Adipocyte (in vitro differentiated cells): ENCODE measurements at regions not wholly inside any gene's neighbourhood (a gene's known extent, or its start where the extent isn't known, plus 50 kb on each side); places are given as distances from the start of the nearest gene placed in this dataset.

Experiments used
- DNase-seq: peaks from one replicate; pipeline ENCODE4 v3.0.0-alpha.2; 2015; ENCODE audit warnings: low read depth
- H3K27me3 ChIP-seq: replicated peaks from 2 replicates; pipeline ENCODE4 v1.7.0; 2013; ENCODE audit warnings: mild to moderate bottlenecking, low read length, moderate library complexity; ENCODE audit not compliant: control insufficient read depth, insufficient read depth
- H3K36me3 ChIP-seq: 2 replicates; pipeline ENCODE4 v1.7.0; 2013; ENCODE audit warnings: low read length, mild to moderate bottlenecking, moderate library complexity; ENCODE audit not compliant: control insufficient read depth, insufficient read depth, severe bottlenecking
- H3K4me1 ChIP-seq: 2 replicates; pipeline ENCODE4 v1.7.0; 2013; ENCODE audit warnings: mild to moderate bottlenecking, low read length, moderate library complexity; ENCODE audit not compliant: control insufficient read depth, insufficient read depth
- H3K4me3 ChIP-seq: 2 replicates; pipeline ENCODE4 v1.7.0; 2013; ENCODE audit warnings: mild to moderate bottlenecking, low read length, moderate library complexity
- H3K9ac ChIP-seq: 2 replicates; pipeline ENCODE4 v1.7.0; 2013; ENCODE audit warnings: mild to moderate bottlenecking, low read length, moderate library complexity
- H3K9me3 ChIP-seq: 2 replicates; pipeline ENCODE4 v1.7.0; 2013; ENCODE audit warnings: mild to moderate bottlenecking, low read length, moderate library complexity; ENCODE audit not compliant: control insufficient read depth

DNA sequence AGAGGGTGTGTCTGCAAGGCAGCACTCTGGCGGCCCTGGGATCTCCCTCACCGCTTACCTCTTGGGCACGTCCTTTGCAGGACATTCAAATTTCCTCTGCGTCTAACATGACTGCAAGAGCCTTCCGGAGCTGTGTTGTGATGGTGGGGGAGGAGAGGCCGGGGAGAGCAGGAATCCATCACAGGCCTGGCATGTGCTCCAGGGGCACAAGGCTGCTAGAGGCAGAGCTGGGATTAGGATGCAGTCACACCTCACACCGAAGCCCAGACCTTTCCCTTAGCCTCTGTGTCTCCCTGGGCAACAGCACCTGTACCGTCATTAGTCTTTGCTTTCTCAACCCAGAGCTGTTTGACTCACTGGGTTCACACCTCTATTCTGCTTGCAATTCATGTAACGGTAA is 111.3 kb downstream of the CMPK2 start:
- H3K27me3 ChIP-seq = peaks cover 23% of the 10 kb centered on the region
- no peak overlapping the region for H3K4me3 ChIP-seq
- no peak overlapping the region for H3K9ac ChIP-seq
- no peaks in the 10 kb centered on the region for H3K36me3 ChIP-seq
- DNase-seq = no peak
- H3K4me1 ChIP-seq = no peaks in the 10 kb centered on the region
- H3K9me3 ChIP-seq = no peaks in the 10 kb centered on the region

DNA sequence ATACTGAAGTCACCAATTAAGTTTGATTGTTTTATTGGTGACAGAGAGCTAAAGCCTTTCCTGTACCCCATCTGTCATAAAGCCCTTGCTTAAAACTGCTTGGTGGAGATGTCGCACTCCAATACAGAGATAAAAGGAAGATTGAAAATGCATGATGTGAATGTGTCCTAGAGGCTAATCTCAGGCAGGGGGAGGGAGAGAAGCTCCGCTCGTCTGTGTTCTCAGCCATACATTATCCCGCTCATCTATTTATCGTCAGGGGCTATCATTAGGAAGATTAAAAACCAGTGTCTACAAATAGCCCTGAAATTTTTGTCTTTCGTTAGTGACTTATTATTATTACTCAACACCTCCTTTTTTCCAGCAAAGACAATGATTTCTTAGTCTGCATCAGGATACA is 110.3 kb downstream of the CMPK2 start:
- no peaks in the 10 kb centered on the region for H3K9me3 ChIP-seq
- H3K4me3 ChIP-seq = no peak overlapping the region
- H3K9ac ChIP-seq = no peak overlapping the region
- no peaks in the 10 kb centered on the region for H3K4me1 ChIP-seq
- peaks cover 21% of the 10 kb centered on the region for H3K27me3 ChIP-seq
- H3K36me3 ChIP-seq = no peaks in the 10 kb centered on the region
- DNase-seq = no peak

DNA sequence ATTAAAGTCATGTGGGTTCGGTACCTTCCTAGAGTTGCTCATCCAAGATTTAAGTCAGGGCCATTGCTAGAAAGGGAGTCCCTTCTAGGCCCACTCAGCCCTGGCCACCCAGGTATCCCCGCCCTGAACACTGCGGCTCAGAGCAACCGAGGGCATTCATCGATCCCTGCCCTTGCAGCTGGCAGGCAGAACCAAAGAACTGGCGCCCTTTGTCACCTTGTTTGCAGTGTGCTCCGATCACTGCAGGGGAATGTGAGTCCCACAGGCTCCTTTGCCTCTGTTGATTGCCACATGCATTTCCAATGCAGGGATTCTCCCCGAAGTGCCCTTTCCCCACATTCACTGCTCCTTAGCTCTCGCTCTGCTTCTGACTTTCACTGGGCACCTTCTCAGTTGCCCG is 108.5 kb downstream of the CMPK2 start:
- Histone ChIP-seq H3K9me3 (no peaks in the 10 kb centered on the region), H3K4me1 (no peaks in the 10 kb centered on the region), H3K4me3 (no peak overlapping the region), H3K9ac (no peak overlapping the region), H3K36me3 (no peaks in the 10 kb centered on the region), H3K27me3 (peaks cover 12% of the 10 kb centered on the region)
- no peak for DNase-seq

DNA sequence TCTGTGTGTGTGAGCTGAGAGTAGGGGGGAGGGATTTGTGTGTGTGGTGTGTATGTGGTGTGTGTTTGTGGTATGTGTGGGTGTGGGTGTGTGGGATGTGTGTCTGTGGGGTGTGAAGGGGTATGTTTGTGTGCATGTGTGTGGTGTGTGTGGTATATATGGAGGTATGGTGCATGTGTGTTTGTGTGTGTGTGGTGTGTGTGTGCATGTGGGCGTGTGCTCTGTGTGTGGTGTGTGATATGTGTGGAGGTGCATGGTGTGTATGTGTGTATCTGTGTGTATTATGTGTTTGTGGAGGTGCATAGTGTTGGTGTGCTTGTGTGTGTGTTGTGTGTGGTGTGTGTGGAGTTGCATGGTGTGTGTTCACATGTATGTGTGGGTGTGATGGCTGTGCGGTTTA is 106.0 kb downstream of the CMPK2 start:
- Histone ChIP-seq H3K4me3 (no peak overlapping the region), H3K9ac (no peak overlapping the region), H3K4me1 (no peaks in the 10 kb centered on the region), H3K36me3 (no peaks in the 10 kb centered on the region), H3K9me3 (no peaks in the 10 kb centered on the region), H3K27me3 (peaks cover 6% of the 10 kb centered on the region)
- no peak for DNase-seq

DNA sequence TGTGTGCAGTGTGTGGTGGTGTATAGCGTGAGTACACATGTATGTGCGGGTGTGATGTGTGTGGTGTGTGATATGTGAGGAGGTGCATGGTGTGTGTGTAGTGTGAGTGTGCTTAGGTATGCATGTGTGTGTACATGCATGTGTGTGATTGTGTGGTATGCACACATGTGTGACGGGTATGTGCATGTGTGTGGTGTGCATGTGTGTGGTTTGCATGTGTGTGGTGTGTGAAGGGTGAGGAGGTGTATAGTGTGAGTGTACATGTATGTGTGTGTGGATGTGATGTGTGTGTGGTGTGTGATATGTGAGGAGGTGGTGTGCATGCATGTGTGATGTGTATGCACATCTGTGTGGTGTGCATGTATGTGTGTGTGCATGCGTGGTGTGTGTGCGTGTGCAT is 105.6 kb downstream of the CMPK2 start:
- Histone ChIP-seq H3K27me3 (peaks cover 6% of the 10 kb centered on the region), H3K4me3 (no peak overlapping the region), H3K9me3 (no peaks in the 10 kb centered on the region), H3K4me1 (no peaks in the 10 kb centered on the region), H3K9ac (no peak overlapping the region), H3K36me3 (no peaks in the 10 kb centered on the region)
- no peak for DNase-seq

DNA sequence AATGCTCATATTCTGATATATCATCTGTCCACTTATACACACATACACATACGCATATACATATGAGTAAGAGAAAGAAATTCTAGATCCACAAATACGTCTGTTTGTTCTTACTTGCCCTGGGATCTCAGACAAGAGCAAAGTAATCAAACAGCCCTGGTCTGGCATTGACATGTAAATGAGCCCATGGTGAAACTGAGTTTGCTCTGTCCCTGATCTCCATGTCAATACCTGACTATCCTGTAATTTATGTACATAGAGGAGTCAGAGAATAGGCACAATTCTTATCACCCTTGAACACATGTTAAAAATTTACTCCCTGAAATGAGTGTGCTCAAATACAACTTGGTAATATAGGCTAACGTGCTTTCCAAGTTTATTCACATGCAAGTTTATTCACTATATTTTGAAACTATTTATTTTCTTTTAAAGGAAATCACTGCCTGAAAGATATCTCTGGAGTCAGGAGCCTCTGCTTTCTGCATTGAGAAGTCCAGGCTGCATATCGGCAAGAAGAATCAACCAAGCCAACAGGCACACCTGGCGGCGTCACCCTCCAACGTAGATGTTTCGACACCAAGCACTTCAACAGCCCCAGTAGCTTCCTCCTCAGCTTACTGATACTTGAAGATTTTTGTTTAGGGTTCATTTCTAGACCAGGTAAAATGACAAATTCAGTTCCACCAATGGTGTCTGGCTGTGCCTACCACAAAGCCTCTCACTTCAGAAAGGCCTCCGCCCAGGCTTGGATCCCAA is 100.6 kb downstream of the CMPK2 start:
- Histone ChIP-seq H3K27me3 (peaks cover 6% of the 10 kb centered on the region), H3K4me3 (no peak overlapping the region), H3K9ac (no peak overlapping the region), H3K4me1 (no peaks in the 10 kb centered on the region), H3K36me3 (no peaks in the 10 kb centered on the region), H3K9me3 (no peaks in the 10 kb centered on the region)
- DNase-seq = no peak

DNA sequence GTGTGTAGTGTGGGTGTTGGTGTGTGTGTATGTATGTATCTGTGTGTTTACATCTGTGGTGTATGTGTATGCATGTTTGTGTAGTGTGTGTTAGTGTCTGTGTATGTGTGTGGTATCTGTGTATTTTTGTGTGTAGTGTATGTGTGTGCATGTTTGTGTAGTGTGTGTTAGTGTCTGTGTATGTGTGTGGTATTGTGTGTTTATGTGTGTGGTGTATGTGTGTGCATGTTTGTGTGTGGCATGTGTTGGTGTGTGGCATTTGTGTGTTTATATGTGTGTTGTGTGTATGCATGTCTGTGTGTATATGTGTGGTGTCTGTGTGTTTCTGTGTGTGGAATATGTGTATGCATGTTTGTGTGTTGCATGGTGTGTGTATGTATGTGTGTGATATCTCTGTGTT is 96.4 kb downstream of the CMPK2 start:
- Histone ChIP-seq H3K4me1 (no peaks in the 10 kb centered on the region), H3K9ac (no peak overlapping the region), H3K27me3 (peaks cover 12% of the 10 kb centered on the region), H3K36me3 (no peaks in the 10 kb centered on the region), H3K9me3 (no peaks in the 10 kb centered on the region), H3K4me3 (no peak overlapping the region)
- no peak for DNase-seq

DNA sequence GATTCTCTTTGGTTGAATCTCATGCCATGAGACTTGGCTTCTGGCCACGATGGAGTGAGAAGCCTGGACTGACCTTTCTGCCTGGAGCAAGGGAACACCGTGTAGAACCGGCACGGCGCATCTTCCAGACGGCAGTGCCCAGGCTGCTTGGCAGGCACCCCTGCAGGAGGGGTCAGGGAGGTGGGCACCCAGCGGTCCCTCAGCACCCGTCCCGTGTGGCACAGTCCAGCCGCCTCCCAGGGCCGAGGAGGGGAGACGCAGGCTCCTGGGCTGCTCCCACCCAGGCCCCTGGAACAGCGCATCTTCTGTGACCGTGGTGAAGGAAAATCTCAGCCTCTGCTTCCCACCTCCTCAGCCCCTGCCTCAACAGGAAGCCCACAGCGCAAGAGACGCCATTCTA is 95.7 kb downstream of the CMPK2 start:
- H3K4me1 ChIP-seq = no peaks in the 10 kb centered on the region
- no peaks in the 10 kb centered on the region for H3K36me3 ChIP-seq
- no peak for DNase-seq
- H3K9ac ChIP-seq = no peak overlapping the region
- no peaks in the 10 kb centered on the region for H3K9me3 ChIP-seq
- H3K27me3 ChIP-seq = peaks cover 9% of the 10 kb centered on the region
- no peak overlapping the region for H3K4me3 ChIP-seq

DNA sequence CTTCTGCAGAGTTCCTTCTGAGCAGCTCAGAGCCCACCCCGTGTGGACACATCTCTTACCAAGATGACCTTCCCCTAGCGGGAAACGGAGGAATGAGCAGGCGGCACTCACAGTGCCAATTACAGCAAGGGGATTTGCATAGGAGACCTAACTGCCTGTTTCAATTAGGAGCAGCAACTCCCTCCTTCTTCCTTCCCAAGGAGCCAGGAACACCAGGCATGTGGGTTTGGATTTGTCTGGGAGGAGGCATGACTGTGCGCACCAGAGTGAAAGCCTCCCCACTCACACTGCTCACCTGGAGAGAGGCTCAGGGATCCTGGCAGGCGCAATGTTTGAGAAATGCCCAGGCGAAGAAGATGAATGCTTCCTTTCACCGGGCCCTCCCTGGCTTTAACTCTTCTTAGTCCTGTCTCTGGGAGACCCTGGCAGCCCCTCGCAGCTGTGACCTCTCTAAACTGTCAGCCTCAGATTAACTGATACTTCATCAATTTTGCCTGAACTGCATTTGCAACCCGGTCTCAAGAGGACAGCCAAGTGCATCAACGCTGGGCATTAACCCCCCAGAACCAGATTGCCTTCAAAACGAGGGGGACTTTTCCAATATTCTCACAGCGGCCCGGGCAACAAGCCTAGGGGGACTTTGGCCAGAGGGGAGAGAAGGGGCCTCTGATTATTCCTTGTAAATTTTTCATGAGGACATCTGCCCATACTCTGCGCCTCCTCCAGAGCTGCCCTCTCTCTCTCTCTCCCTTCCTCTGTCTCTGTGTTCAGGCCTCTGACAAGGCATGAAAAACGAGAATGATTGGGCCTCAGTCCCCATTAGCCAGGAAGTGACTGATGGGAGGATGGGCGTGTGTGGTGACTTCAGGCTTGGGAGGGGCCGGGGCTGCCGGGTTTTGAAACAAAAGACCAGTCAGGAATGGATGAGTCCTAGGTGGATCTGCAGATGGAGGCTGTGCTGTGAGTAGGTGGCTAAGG is 93.8 kb downstream of the CMPK2 start:
- Histone ChIP-seq H3K36me3 (no peaks in the 10 kb centered on the region), H3K9ac (no peak overlapping the region), H3K9me3 (no peaks in the 10 kb centered on the region), H3K27me3 (peaks cover 9% of the 10 kb centered on the region), H3K4me3 (no peak overlapping the region), H3K4me1 (no peaks in the 10 kb centered on the region)
- no peak for DNase-seq

DNA sequence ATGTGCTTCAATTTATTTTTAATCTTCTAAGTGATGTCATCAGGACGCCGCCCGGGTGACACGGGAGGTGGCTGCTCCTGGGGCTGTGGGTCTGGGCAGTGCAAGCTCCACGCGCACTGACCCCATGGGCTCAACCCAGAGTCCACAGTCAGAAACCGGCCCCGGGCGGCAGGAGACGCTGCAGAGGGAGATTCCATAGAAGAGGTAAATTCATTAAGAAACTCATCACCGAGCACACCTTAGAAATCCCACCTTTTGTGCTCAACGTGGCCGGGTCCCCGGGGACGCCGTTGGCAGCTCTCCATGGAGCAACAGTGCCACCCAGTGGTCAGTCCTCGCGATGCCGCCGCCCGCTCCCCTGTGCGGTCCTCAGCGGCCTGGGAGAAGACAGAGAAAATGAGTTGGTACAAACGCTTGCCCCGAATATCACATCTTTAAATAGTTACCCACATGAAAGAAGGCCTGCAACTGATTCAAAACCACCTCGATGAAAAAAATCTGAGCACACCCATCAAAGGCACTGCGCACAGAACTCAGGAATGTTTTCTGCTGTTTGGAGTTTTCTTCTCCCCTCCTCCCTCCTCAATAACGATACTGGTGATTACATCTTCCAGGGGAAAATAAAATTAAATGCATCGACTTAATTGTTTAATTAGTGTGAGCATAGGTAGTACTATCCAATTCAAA is 92.6 kb downstream of the CMPK2 start:
- DNase-seq = peak; percentile 71
- no peaks in the 10 kb centered on the region for H3K4me1 ChIP-seq
- no peak overlapping the region for H3K4me3 ChIP-seq
- H3K9ac ChIP-seq = no peak overlapping the region
- no peaks in the 10 kb centered on the region for H3K9me3 ChIP-seq
- H3K27me3 ChIP-seq = peaks cover 9% of the 10 kb centered on the region
- H3K36me3 ChIP-seq = no peaks in the 10 kb centered on the region

DNA sequence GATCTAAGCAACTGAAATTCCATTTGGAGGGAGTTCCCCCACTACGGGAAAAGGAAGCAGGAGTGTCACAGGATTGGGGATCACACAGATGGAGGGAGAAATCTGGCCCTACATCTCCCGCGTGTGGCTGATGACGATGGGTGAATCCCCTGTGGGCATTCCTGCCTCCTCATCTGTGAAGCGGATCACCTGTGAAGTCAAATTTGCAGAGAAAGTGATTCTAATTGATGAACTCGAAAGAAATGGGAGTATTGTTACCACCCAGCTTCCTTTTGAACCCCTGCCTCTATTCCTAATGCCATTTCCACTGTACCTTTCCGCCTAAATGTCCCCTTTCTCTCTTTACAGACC is 92.0 kb downstream of the CMPK2 start:
- H3K4me3 ChIP-seq = no peak overlapping the region
- peaks cover 9% of the 10 kb centered on the region for H3K27me3 ChIP-seq
- no peak for DNase-seq
- no peaks in the 10 kb centered on the region for H3K36me3 ChIP-seq
- no peaks in the 10 kb centered on the region for H3K9me3 ChIP-seq
- no peaks in the 10 kb centered on the region for H3K4me1 ChIP-seq
- H3K9ac ChIP-seq = no peak overlapping the region
